D721Med (cell line): ENCODE measurements at regions not wholly inside any gene's neighbourhood (a gene's known extent, or its start where the extent isn't known, plus 50 kb on each side); places are given as distances from the start of the nearest gene placed in this dataset.

Source experiments
- DNase-seq: peaks from one replicate; pipeline ENCODE4 v3.0.0; 2011; ENCODE audit warnings: low spot score; ENCODE audit not compliant: insufficient read length
- FAIRE-seq: peaks from 2 replicates; lab custom pipeline; 2011; peaks lifted over from hg19 to GRCh38; lab: Jason Lieb, UNC
- TF ChIP-seq, protein P1 (sequence below): IDR thresholded peaks from 2 replicates; pipeline ENCODE4 v1.5.1; 2012; ENCODE audit warnings: mild to moderate bottlenecking, control low read depth; ENCODE audit not compliant: insufficient read depth; ENCODE audit errors: missing control alignments

DNA sequence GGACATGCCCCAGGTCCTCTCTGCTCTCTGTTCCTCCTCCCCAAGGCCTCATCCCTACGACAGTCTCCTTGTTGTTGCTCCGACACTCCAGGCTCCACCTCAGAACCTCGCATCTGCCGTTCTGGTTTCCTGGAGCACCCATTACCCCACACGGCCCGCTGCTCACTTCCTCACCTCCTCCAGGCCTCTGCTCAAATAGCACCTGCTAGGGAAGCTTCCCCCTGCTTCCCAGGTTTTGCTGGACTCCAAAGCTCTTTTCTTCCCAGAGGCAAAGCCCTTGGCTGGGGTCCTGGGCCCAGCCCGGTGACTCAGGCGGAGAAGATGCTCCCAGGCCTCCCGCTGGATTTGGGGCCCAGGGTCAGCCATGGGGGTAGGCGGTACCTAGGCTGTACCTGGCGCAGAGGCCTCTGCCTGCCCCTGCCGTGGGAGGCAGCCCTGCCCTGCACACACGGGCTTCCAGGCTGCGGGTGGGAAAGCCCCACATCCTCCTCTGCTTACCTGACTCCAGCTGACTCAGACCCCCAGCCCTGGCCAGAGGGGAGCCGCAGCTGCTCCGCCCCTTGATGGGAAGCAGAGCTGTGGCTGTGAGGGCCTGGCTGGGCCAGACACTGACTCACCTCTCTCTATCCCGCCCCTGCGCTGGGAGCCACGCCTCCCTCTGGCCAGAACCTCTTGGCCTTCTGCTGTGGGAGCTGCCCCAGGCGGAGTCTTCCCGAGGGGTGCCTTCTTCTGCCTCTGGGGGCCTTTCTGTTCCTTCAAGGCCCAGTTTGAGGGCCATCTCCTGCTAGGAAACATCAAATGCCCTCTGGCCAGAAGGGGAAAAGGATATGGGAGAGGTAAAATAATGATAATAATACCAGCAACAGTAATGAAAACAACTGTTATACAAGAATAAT, 130.5 kb downstream of the CEBPB start:
- FAIRE-seq: no peak

GRCh38 chr20:50321797-50322480, 131.3 kb downstream of the CEBPB start:
- FAIRE-seq (no peak), DNase-seq (no peak)
- TF ChIP-seq, protein P1, sequence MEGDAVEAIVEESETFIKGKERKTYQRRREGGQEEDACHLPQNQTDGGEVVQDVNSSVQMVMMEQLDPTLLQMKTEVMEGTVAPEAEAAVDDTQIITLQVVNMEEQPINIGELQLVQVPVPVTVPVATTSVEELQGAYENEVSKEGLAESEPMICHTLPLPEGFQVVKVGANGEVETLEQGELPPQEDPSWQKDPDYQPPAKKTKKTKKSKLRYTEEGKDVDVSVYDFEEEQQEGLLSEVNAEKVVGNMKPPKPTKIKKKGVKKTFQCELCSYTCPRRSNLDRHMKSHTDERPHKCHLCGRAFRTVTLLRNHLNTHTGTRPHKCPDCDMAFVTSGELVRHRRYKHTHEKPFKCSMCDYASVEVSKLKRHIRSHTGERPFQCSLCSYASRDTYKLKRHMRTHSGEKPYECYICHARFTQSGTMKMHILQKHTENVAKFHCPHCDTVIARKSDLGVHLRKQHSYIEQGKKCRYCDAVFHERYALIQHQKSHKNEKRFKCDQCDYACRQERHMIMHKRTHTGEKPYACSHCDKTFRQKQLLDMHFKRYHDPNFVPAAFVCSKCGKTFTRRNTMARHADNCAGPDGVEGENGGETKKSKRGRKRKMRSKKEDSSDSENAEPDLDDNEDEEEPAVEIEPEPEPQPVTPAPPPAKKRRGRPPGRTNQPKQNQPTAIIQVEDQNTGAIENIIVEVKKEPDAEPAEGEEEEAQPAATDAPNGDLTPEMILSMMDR: no peak

More for the DNA sequence above, 130.5 kb downstream of the CEBPB start:
- TF ChIP-seq, protein P1: no peak
- no peak for DNase-seq

GRCh38 chr20:50322703-50323131, 132.1 kb downstream of the CEBPB start:
- FAIRE-seq: no peak
- TF ChIP-seq, protein P1: no peak

GRCh38 chr20:50323209-50323608, 132.6 kb downstream of the CEBPB start:
- DNase-seq (no peak), FAIRE-seq (no peak)
- TF ChIP-seq, protein P1: no peak

More at GRCh38 chr20:50322703-50323131, 132.1 kb downstream of the CEBPB start:
- no peak for DNase-seq

- TF ChIP-seq, protein P1: no peak
- no peak for FAIRE-seq
- DNase-seq: no peak
Measured at GRCh38 chr20:50323777-50324775, 133.4 kb downstream of the CEBPB start.

- no peak for DNase-seq
- no peak for FAIRE-seq
- TF ChIP-seq, protein P1: no peak
Measured at GRCh38 chr20:50325215-50325614, 134.6 kb downstream of the CEBPB start.
